Suprapubic skin (tissue), 4 donors: ENCODE measurements at regions not wholly inside any gene's neighbourhood (a gene's known extent, or its start where the extent isn't known, plus 50 kb on each side); places are given as distances from the start of the nearest gene placed in this dataset.

Source experiments
- DNase-seq, 2 donors: peaks; one replicate each; pipeline ENCODE4 v3.0.0-alpha.2; 2019; ENCODE audit warnings: low spot score in 2 of 2
- H3K27ac ChIP-seq: fragments of 200-600 bp; sonication (generic); one replicate; pipeline ENCODE4 v1.5.1; 2019
- H3K27me3 ChIP-seq: fragments of 200-600 bp; sonication (generic); one replicate; pipeline ENCODE4 v1.5.1; 2019
- H3K36me3 ChIP-seq: fragments of 200-600 bp; sonication (generic); one replicate; pipeline ENCODE4 v1.5.1; 2019
- H3K4me1 ChIP-seq: fragments of 200-600 bp; sonication (generic); one replicate; pipeline ENCODE4 v1.5.1; 2019
- H3K4me3 ChIP-seq: fragments of 200-600 bp; sonication (generic); one replicate; pipeline ENCODE4 v1.5.1; 2019; ENCODE audit warnings: mild to moderate bottlenecking
- H3K9me3 ChIP-seq: fragments of 200-600 bp; sonication (generic); one replicate; pipeline ENCODE4 v1.5.1; 2019
- EP300 ChIP-seq: sonication (generic); formaldehyde crosslinking; IDR thresholded peaks from one replicate; pipeline ENCODE4 v1.6.1; 2017; ENCODE audit warnings: antibody characterized with exemption
- POLR2A ChIP-seq, 2 donors: fragments of 450-650 bp; IDR thresholded peaks; one replicate each; pipeline ENCODE4 v1.6.1; 2017; ENCODE audit warnings: antibody characterized with exemption in 2 of 2, mild to moderate bottlenecking in 2 of 2, moderate library complexity in 2 of 2
- POLR2AphosphoS5 ChIP-seq, 3 donors: sonication (generic); formaldehyde crosslinking; IDR thresholded peaks; one replicate each; pipeline ENCODE4 v1.6.1; 2017; ENCODE audit warnings: antibody characterized with exemption in 3 of 3
- WGBS: methylation state at CpG from one replicate; pipeline ENCODE4 v1.1.5; 2018; 5-methylcytosine and 5-hydroxymethylcytosine counted together
- TF ChIP-seq, protein P1 (sequence below), 2 donors: fragments of 200-600 bp in 1 of 2; fragments of 450-650 bp in 1 of 2; sonication (generic) in 1 of 2; IDR thresholded peaks; one replicate each; pipeline ENCODE4 v1.5.1; 2016 to 2019; ENCODE audit warnings: antibody characterized with exemption in 2 of 2, mild to moderate bottlenecking in 1 of 2, moderate library complexity in 1 of 2

GRCh38 chr21:38909929-38910328 is 104.2 kb downstream of the ETS2 start:
- peak overlapping the region; percentile 92 for H3K27ac ChIP-seq
- H3K4me3 ChIP-seq: no peak overlapping the region
- WGBS: 64% methylated on average over 5 of the region's 7 CpGs
- no peaks in the 10 kb centered on the region for H3K9me3 ChIP-seq
- peaks cover 86% of the 10 kb centered on the region for H3K4me1 ChIP-seq
- TF ChIP-seq POLR2AphosphoS5 (IDR thresholded peaks at IDR 0.05) (no peak), POLR2A (IDR thresholded peaks at IDR 0.05) (no peak), EP300 (no peak)
- TF ChIP-seq, protein P1, sequence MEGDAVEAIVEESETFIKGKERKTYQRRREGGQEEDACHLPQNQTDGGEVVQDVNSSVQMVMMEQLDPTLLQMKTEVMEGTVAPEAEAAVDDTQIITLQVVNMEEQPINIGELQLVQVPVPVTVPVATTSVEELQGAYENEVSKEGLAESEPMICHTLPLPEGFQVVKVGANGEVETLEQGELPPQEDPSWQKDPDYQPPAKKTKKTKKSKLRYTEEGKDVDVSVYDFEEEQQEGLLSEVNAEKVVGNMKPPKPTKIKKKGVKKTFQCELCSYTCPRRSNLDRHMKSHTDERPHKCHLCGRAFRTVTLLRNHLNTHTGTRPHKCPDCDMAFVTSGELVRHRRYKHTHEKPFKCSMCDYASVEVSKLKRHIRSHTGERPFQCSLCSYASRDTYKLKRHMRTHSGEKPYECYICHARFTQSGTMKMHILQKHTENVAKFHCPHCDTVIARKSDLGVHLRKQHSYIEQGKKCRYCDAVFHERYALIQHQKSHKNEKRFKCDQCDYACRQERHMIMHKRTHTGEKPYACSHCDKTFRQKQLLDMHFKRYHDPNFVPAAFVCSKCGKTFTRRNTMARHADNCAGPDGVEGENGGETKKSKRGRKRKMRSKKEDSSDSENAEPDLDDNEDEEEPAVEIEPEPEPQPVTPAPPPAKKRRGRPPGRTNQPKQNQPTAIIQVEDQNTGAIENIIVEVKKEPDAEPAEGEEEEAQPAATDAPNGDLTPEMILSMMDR (IDR thresholded peaks at IDR 0.05): no peak
- no peaks in the 10 kb centered on the region for H3K36me3 ChIP-seq
- no peaks in the 10 kb centered on the region for H3K27me3 ChIP-seq
- DNase-seq: peak in 1 of 2 donors; percentile 58

GRCh38 chr21:38909109-38909508 is 103.4 kb downstream of the ETS2 start:
- peak overlapping the region; percentile 92 for H3K27ac ChIP-seq
- H3K4me3 ChIP-seq: no peak overlapping the region
- no peak for TF ChIP-seq POLR2AphosphoS5 (IDR thresholded peaks at IDR 0.05)
- TF ChIP-seq, protein P1 (IDR thresholded peaks at IDR 0.05): no peak
- no peak for TF ChIP-seq EP300
- no peak for TF ChIP-seq POLR2A (IDR thresholded peaks at IDR 0.05)
- DNase-seq: no peak
- no peaks in the 10 kb centered on the region for H3K9me3 ChIP-seq
- peaks cover 85% of the 10 kb centered on the region for H3K4me1 ChIP-seq
- 90% methylated on average over 8 of the region's 8 CpGs for WGBS
- no peaks in the 10 kb centered on the region for H3K36me3 ChIP-seq
- H3K27me3 ChIP-seq: no peaks in the 10 kb centered on the region

GRCh38 chr21:38908537-38908936 is 102.8 kb downstream of the ETS2 start:
- H3K36me3 ChIP-seq: no peaks in the 10 kb centered on the region
- H3K27ac ChIP-seq: peak overlapping the region; percentile 92
- TF ChIP-seq POLR2A (IDR thresholded peaks at IDR 0.05) (no peak), POLR2AphosphoS5 (IDR thresholded peaks at IDR 0.05) (peak in 2 of 3 donors; percentile 5 to 40), EP300 (no peak)
- TF ChIP-seq, protein P1 (IDR thresholded peaks at IDR 0.05): no peak
- no peaks in the 10 kb centered on the region for H3K9me3 ChIP-seq
- 47% methylated on average over 4 of the region's 4 CpGs for WGBS
- no peak overlapping the region for H3K4me3 ChIP-seq
- no peaks in the 10 kb centered on the region for H3K27me3 ChIP-seq
- peaks cover 83% of the 10 kb centered on the region for H3K4me1 ChIP-seq
- DNase-seq: peak in 1 of 2 donors; percentile 61

DNA sequence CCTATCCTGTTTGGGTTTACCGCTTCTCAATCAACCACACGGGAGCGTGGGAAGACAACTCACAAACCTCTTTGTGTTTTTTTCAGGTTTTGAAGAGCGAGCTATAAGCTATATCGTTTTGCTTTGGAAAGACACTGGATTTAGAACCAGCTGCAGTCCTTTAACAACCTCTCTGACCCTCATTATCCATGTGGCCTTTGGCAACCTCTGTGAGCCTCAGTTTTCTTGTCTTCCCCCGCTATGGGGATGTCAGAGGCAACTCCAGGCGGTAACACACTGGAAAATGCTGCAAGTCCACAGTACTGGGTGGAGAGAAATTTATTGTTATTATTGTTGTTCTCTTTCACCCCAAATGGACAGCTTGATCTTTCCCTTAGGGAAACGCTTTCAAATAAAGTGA is 100.0 kb downstream of the ETS2 start:
- H3K27me3 ChIP-seq: no peaks in the 10 kb centered on the region
- WGBS: 95% methylated on average over 8 of the region's 8 CpGs
- H3K27ac ChIP-seq: no peak overlapping the region
- no peak for TF ChIP-seq EP300
- no peak for TF ChIP-seq POLR2A (IDR thresholded peaks at IDR 0.05)
- TF ChIP-seq POLR2AphosphoS5 (IDR thresholded peaks at IDR 0.05): no peak
- TF ChIP-seq, protein P1 (IDR thresholded peaks at IDR 0.05): no peak
- H3K36me3 ChIP-seq: no peaks in the 10 kb centered on the region
- H3K4me1 ChIP-seq: peaks cover 65% of the 10 kb centered on the region
- DNase-seq: no peak
- H3K9me3 ChIP-seq: no peaks in the 10 kb centered on the region
- no peak overlapping the region for H3K4me3 ChIP-seq

DNA sequence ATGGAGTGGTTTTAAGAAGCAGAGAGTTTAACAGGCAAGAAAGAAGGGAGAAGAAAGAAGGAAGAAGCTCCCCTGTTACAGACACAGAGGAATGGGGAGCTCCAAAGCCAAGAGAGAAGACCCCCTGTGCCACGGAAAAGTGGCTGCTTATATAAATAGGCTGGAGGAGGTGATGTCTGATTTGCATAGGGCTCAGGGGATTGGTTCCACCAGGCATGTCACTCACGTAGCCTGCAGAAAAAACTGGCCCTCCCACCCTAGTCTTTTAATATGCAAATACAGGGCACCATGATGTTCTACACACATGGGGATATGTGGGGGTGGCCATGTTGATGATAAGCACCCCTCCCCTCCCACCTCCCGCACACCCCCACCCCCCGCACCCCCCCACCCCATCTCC is 99.6 kb downstream of the ETS2 start:
- DNase-seq: no peak
- Histone ChIP-seq H3K4me3 (no peak overlapping the region), H3K27me3 (no peaks in the 10 kb centered on the region), H3K4me1 (peaks cover 61% of the 10 kb centered on the region), H3K36me3 (no peaks in the 10 kb centered on the region), H3K9me3 (no peaks in the 10 kb centered on the region), H3K27ac (peak overlapping the region; percentile 88)
- TF ChIP-seq POLR2A (IDR thresholded peaks at IDR 0.05) (no peak), EP300 (no peak), POLR2AphosphoS5 (IDR thresholded peaks at IDR 0.05) (no peak)
- TF ChIP-seq, protein P1 (IDR thresholded peaks at IDR 0.05): no peak
- 95% methylated on average over 4 of the region's 4 CpGs for WGBS
